ENCODE measurements at regions not wholly inside any gene's neighbourhood (a gene's known extent, or its start where the extent isn't known, plus 50 kb on each side); places are given as distances from the start of the nearest gene placed in this dataset.

DNA sequence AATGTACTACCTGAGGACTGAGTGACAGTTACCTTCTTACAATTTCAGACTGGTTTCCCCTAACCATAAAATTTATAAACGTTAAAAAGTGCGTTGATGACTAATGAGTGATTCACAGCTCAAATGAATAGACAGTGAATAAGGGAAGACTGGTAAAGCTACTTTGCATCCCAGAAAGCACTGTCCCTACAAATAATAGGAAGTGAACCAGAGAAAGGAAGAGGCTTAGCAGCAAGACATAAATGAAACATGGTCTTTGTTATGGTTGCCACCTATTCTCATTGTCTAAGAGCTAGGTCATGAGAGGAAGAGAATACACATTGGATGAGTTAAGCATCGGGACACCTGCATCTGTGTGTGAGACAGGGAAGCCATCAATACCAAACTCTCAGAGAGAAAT, 849.2 kb downstream of the TAF11L14 start:
- TF ChIP-seq SUZ12 (IDR thresholded peaks at IDR 0.05; ENCODE audit: extremely low read depth, insufficient read depth, insufficient read length) (no peak), ZNF274 (IDR thresholded peaks at IDR 0.05; ENCODE audit: low read depth, low read length) (no peak), YY1 (IDR thresholded peaks at IDR 0.05; ENCODE audit: insufficient read depth, insufficient read length) (no peak)
- H3K4me1 ChIP-seq (ENCODE audit: insufficient read depth, insufficient read length) = no peaks in the 10 kb centered on the region
- no peaks in the 10 kb centered on the region for H3K36me3 ChIP-seq (ENCODE audit: insufficient read depth, insufficient read length, low read length)
- H3K27me3 ChIP-seq (ENCODE audit: insufficient read depth, insufficient read length) = no peaks in the 10 kb centered on the region
- H3K9me3 ChIP-seq (ENCODE audit: insufficient read depth, low read length) = no peaks in the 10 kb centered on the region
- DNase-seq (ENCODE audit: low read depth, low spot score) = no peak
- no peak overlapping the region for H3K9ac ChIP-seq (ENCODE audit: insufficient read length, low read depth)
- H3K4me3 ChIP-seq (ENCODE audit: insufficient read length, low read depth) = no peak overlapping the region

DNA sequence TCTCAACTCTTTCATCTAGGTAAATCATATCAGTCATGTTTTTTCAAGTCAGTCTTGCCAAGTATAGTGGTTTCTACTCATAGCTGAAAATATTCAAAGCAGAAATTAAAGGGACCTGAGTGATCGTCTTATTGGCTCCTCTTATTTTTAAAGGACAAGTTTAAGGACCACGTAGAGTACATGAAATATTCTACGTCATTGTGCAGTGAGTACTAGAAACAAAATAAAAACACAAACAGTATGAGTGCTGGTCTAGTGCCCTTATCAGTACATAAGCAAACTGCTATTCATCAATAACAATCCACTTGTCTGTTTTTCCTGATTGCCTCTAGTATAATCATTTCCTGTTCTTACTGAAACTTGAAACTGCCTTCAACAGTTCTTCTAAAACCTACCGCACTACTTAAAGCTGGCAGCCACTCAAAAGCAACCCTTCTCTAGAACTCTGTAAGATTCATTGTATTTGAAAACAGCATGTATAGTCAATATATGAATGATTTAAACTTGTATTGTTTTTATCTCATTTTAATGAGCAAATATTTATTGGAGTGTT, 853.7 kb downstream of the TAF11L14 start:
- DNase-seq (ENCODE audit: low read depth, low spot score) = no peak
- Histone ChIP-seq H3K9ac (ENCODE audit: insufficient read length, low read depth) (no peak overlapping the region), H3K4me3 (ENCODE audit: insufficient read length, low read depth) (no peak overlapping the region), H3K27me3 (ENCODE audit: insufficient read depth, insufficient read length) (no peaks in the 10 kb centered on the region), H3K9me3 (ENCODE audit: insufficient read depth, low read length) (no peaks in the 10 kb centered on the region), H3K4me1 (ENCODE audit: insufficient read depth, insufficient read length) (no peaks in the 10 kb centered on the region), H3K36me3 (ENCODE audit: insufficient read depth, insufficient read length, low read length) (no peaks in the 10 kb centered on the region)
- no peak for TF ChIP-seq ZNF274 (IDR thresholded peaks at IDR 0.05; ENCODE audit: low read depth, low read length)
- no peak for TF ChIP-seq YY1 (IDR thresholded peaks at IDR 0.05; ENCODE audit: insufficient read depth, insufficient read length)
- TF ChIP-seq SUZ12 (IDR thresholded peaks at IDR 0.05; ENCODE audit: extremely low read depth, insufficient read depth, insufficient read length) = no peak

GRCh38 chr5:18489703-18490102, 855.4 kb downstream of the TAF11L14 start:
- H3K27me3 ChIP-seq (ENCODE audit: insufficient read depth, insufficient read length) = no peaks in the 10 kb centered on the region
- TF ChIP-seq ZNF274 (IDR thresholded peaks at IDR 0.05; ENCODE audit: low read depth, low read length) = no peak
- no peak for TF ChIP-seq YY1 (IDR thresholded peaks at IDR 0.05; ENCODE audit: insufficient read depth, insufficient read length)
- TF ChIP-seq SUZ12 (IDR thresholded peaks at IDR 0.05; ENCODE audit: extremely low read depth, insufficient read depth, insufficient read length) = no peak
- no peaks in the 10 kb centered on the region for H3K36me3 ChIP-seq (ENCODE audit: insufficient read depth, insufficient read length, low read length)

GRCh38 chr5:18491349-18491748, 857.1 kb downstream of the TAF11L14 start:
- H3K9ac ChIP-seq (ENCODE audit: insufficient read length, low read depth) = no peak overlapping the region
- H3K27me3 ChIP-seq (ENCODE audit: insufficient read depth, insufficient read length) = no peaks in the 10 kb centered on the region
- no peak for TF ChIP-seq SUZ12 (IDR thresholded peaks at IDR 0.05; ENCODE audit: extremely low read depth, insufficient read depth, insufficient read length)
- TF ChIP-seq ZNF274 (IDR thresholded peaks at IDR 0.05; ENCODE audit: low read depth, low read length) = no peak
- no peak for TF ChIP-seq YY1 (IDR thresholded peaks at IDR 0.05; ENCODE audit: insufficient read depth, insufficient read length)
- H3K9me3 ChIP-seq (ENCODE audit: insufficient read depth, low read length) = no peaks in the 10 kb centered on the region
- DNase-seq (ENCODE audit: low read depth, low spot score) = no peak
- H3K36me3 ChIP-seq (ENCODE audit: insufficient read depth, insufficient read length, low read length) = no peaks in the 10 kb centered on the region
- no peak overlapping the region for H3K4me3 ChIP-seq (ENCODE audit: insufficient read length, low read depth)
- no peaks in the 10 kb centered on the region for H3K4me1 ChIP-seq (ENCODE audit: insufficient read depth, insufficient read length)

More at GRCh38 chr5:18489703-18490102, 855.4 kb downstream of the TAF11L14 start:
- no peak overlapping the region for H3K9ac ChIP-seq (ENCODE audit: insufficient read length, low read depth)
- no peak for DNase-seq (ENCODE audit: low read depth, low spot score)
- H3K4me3 ChIP-seq (ENCODE audit: insufficient read length, low read depth) = no peak overlapping the region
- no peaks in the 10 kb centered on the region for H3K4me1 ChIP-seq (ENCODE audit: insufficient read depth, insufficient read length)
- no peaks in the 10 kb centered on the region for H3K9me3 ChIP-seq (ENCODE audit: insufficient read depth, low read length)

DNA sequence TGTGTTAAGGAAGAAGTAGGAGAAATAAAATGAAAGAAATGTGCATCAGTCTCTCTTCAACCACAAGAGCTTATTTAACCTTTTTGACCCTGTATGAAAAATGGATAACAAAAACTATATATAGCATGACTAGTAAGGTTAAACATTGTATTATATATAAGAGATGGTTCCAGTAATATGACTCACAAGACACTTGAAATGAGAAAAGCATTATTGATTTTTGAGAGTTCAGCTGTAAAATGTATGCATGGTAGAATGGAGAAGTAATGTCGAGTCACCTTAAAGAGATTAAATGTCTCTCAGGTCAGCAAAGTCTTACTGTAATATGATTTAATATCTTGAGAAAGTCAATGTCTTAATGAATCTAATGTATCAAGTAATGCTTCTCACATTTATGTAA, 860.9 kb downstream of the TAF11L14 start:
- H3K4me1 ChIP-seq (ENCODE audit: insufficient read depth, insufficient read length) = no peaks in the 10 kb centered on the region
- no peak overlapping the region for H3K4me3 ChIP-seq (ENCODE audit: insufficient read length, low read depth)
- no peaks in the 10 kb centered on the region for H3K27me3 ChIP-seq (ENCODE audit: insufficient read depth, insufficient read length)
- no peaks in the 10 kb centered on the region for H3K9me3 ChIP-seq (ENCODE audit: insufficient read depth, low read length)
- no peaks in the 10 kb centered on the region for H3K36me3 ChIP-seq (ENCODE audit: insufficient read depth, insufficient read length, low read length)
- TF ChIP-seq SUZ12 (IDR thresholded peaks at IDR 0.05; ENCODE audit: extremely low read depth, insufficient read depth, insufficient read length) = no peak
- no peak for TF ChIP-seq ZNF274 (IDR thresholded peaks at IDR 0.05; ENCODE audit: low read depth, low read length)
- TF ChIP-seq YY1 (IDR thresholded peaks at IDR 0.05; ENCODE audit: insufficient read depth, insufficient read length) = no peak
- no peak for DNase-seq (ENCODE audit: low read depth, low spot score)
- no peak overlapping the region for H3K9ac ChIP-seq (ENCODE audit: insufficient read length, low read depth)

GRCh38 chr5:18496041-18496440, 861.8 kb downstream of the TAF11L14 start:
- TF ChIP-seq SUZ12 (IDR thresholded peaks at IDR 0.05; ENCODE audit: extremely low read depth, insufficient read depth, insufficient read length) (no peak), ZNF274 (IDR thresholded peaks at IDR 0.05; ENCODE audit: low read depth, low read length) (no peak), YY1 (IDR thresholded peaks at IDR 0.05; ENCODE audit: insufficient read depth, insufficient read length) (no peak)
- H3K9me3 ChIP-seq (ENCODE audit: insufficient read depth, low read length) = no peaks in the 10 kb centered on the region
- no peaks in the 10 kb centered on the region for H3K36me3 ChIP-seq (ENCODE audit: insufficient read depth, insufficient read length, low read length)
- H3K4me3 ChIP-seq (ENCODE audit: insufficient read length, low read depth) = no peak overlapping the region
- DNase-seq (ENCODE audit: low read depth, low spot score) = no peak
- no peaks in the 10 kb centered on the region for H3K4me1 ChIP-seq (ENCODE audit: insufficient read depth, insufficient read length)
- no peak overlapping the region for H3K9ac ChIP-seq (ENCODE audit: insufficient read length, low read depth)
- H3K27me3 ChIP-seq (ENCODE audit: insufficient read depth, insufficient read length) = no peaks in the 10 kb centered on the region

- no peak overlapping the region for H3K9ac ChIP-seq (ENCODE audit: insufficient read length, low read depth)
- TF ChIP-seq ZNF274 (IDR thresholded peaks at IDR 0.05; ENCODE audit: low read depth, low read length) = no peak
- no peak for TF ChIP-seq YY1 (IDR thresholded peaks at IDR 0.05; ENCODE audit: insufficient read depth, insufficient read length)
- no peak for TF ChIP-seq SUZ12 (IDR thresholded peaks at IDR 0.05; ENCODE audit: extremely low read depth, insufficient read depth, insufficient read length)
- H3K9me3 ChIP-seq (ENCODE audit: insufficient read depth, low read length) = no peaks in the 10 kb centered on the region
- DNase-seq (ENCODE audit: low read depth, low spot score) = no peak
- no peaks in the 10 kb centered on the region for H3K36me3 ChIP-seq (ENCODE audit: insufficient read depth, insufficient read length, low read length)
- H3K4me1 ChIP-seq (ENCODE audit: insufficient read depth, insufficient read length) = no peaks in the 10 kb centered on the region
- no peak overlapping the region for H3K4me3 ChIP-seq (ENCODE audit: insufficient read length, low read depth)
- no peaks in the 10 kb centered on the region for H3K27me3 ChIP-seq (ENCODE audit: insufficient read depth, insufficient read length)
Observed at GRCh38 chr5:18497089-18497488, 862.8 kb downstream of the TAF11L14 start.

Data from NT2/D1 (cell line).